BJ (cell line): ENCODE measurements at regions not wholly inside any gene's neighbourhood (a gene's known extent, or its start where the extent isn't known, plus 50 kb on each side); places are given as distances from the start of the nearest gene placed in this dataset.

ENCODE experiments used
- CTCF ChIA-PET: fragments of 350-600 bp; formaldehyde crosslinking; extraction: SDS; loops from one replicate; lab custom pipeline; 2021; ENCODE audit warnings: antibody characterized with exemption, inconsistent platforms; lab: Yijun Ruan, JAX
- POLR2A ChIA-PET: fragments of 300-600 bp; sonication (Branson Sonifier 250); formaldehyde crosslinking; extraction: SDS; loops from one replicate; lab custom pipeline; 2021; ENCODE audit warnings: antibody characterized with exemption; lab: Charles Lee
- DNase-seq: peaks from one replicate; pipeline ENCODE4 v3.0.0-alpha.2; 2011; ENCODE audit warnings: low read depth
- H3K27me3 ChIP-seq: 2 replicates; pipeline ENCODE4 v1.6.0; 2011; ENCODE audit warnings: low read length; ENCODE audit not compliant: control insufficient read depth, insufficient read depth
- H3K36me3 ChIP-seq: 2 replicates; pipeline ENCODE4 v1.5.1; 2011; ENCODE audit warnings: low read length; ENCODE audit not compliant: control insufficient read depth, insufficient read depth
- H3K4me3 ChIP-seq: 2 replicates; pipeline ENCODE4 v1.5.1; 2011; ENCODE audit warnings: low read depth, mild to moderate bottlenecking, control low read depth, low read length
- TF ChIP-seq, protein P1 (sequence below): IDR thresholded peaks from 2 replicates; pipeline ENCODE4 v1.5.1; 2011; ENCODE audit warnings: low read depth, mild to moderate bottlenecking, control low read depth, inconsistent platforms, low read length, moderate library complexity; ENCODE audit not compliant: insufficient read depth

DNA sequence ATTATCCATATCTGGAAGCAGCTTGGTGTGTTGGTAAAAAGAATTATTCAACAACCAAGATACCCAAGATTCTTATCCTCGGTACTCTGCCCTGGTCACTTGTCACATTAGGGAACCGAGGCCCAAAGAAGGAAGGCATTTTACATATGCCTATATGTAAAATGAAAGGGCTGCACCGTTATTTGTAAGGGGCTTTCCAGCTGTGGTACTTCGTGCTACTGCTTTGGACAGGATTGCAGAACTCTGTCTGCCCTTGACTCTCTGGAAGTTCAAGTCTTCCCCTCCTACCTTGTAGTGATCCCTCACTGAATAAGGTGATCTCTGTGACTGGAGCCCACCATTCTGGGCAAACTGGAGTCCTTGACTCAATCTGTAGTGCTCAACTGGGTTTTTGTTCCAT lies 198.9 kb upstream of the TOPAZ1 start:
- TF ChIP-seq, protein P1, sequence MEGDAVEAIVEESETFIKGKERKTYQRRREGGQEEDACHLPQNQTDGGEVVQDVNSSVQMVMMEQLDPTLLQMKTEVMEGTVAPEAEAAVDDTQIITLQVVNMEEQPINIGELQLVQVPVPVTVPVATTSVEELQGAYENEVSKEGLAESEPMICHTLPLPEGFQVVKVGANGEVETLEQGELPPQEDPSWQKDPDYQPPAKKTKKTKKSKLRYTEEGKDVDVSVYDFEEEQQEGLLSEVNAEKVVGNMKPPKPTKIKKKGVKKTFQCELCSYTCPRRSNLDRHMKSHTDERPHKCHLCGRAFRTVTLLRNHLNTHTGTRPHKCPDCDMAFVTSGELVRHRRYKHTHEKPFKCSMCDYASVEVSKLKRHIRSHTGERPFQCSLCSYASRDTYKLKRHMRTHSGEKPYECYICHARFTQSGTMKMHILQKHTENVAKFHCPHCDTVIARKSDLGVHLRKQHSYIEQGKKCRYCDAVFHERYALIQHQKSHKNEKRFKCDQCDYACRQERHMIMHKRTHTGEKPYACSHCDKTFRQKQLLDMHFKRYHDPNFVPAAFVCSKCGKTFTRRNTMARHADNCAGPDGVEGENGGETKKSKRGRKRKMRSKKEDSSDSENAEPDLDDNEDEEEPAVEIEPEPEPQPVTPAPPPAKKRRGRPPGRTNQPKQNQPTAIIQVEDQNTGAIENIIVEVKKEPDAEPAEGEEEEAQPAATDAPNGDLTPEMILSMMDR = no peak
- Histone ChIP-seq H3K27me3 (no peaks in the 10 kb centered on the region), H3K36me3 (no peaks in the 10 kb centered on the region; the same call in 1 of the 2 replicates), H3K4me3 (no peak overlapping the region)
- no peak for DNase-seq
- CTCF ChIA-PET = interaction anchor here (0.8 to 0.9 kb wide), 2 partner anchors 41 to 71 kb away, joined by 3 read pairs; no protein-coding TSS in a partner anchor
- POLR2A ChIA-PET = no interaction called here

DNA sequence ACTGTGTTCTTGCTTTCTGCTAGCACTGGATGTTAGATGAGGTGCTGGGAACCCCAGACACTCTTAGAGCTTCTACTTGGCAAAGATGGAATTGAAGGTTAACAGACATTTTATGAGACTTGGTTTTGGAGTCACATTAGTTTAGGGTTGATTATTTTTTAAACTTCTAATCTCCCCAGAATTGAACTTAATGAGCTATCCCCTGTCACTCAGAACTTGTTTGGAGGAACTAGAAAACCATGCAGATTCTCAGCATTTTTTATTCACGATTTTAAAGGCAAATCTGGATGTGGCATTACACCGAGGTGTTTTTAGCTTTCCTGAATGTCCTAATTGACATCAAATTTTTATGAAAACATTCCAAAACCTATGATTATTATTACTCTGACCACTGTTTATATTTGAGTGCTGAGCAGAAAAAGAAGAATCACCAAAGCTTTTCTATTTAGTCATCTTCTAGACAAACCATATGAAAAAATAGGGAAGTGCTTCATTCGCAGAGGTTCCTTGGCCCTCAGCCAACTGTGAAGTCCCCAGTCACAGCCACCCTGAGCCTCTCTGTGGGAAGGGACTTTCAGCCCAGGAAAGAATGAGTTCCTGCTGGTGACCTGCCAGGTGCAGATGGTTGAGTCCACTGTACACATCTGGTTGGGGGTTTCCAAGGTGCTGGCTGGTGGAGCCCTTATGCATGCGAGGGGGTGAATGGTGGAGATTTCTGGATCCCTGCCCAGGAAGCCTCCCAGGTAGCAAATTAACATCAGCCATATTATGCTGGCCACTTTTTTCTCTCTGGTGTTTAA lies 196.0 kb upstream of the TOPAZ1 start:
- TF ChIP-seq, protein P1 = no peak
- POLR2A ChIA-PET = no interaction called here
- CTCF ChIA-PET = interaction anchor here (0.9 to 1.8 kb wide), 3 partner anchors 9 to 190 kb away, joined by 3 to 6 read pairs (median 5); no protein-coding TSS in a partner anchor

DNA sequence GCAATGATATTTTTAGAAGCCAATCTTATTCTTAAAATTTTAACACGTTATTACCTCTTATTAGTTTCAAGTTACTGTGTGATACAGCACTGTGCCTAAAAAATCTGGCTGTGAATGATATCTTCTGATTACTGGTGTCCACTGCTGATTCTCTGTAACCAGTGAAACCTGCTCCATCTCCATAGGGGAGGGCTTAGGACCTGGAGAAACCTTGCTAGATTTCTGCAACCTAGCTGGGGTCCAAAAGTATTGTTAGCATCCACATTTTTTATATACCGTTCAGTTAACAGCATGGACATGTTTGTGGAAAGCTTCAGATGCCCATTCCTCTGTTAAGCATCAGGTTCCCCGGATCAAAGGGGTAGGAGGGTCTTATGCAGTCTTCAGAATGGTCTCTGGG lies 193.9 kb upstream of the TOPAZ1 start:
- no peak for DNase-seq
- Histone ChIP-seq H3K4me3 (no peak overlapping the region), H3K27me3 (no peaks in the 10 kb centered on the region), H3K36me3 (peaks cover 1% of the 10 kb centered on the region; the same call in 1 of the 2 replicates)
- POLR2A ChIA-PET = no interaction called here
- TF ChIP-seq, protein P1 = no peak
- CTCF ChIA-PET = no interaction called here

More for the DNA sequence above, 196.0 kb upstream of the TOPAZ1 start:
- no peak overlapping the region for H3K4me3 ChIP-seq
- H3K27me3 ChIP-seq = no peaks in the 10 kb centered on the region
- H3K36me3 ChIP-seq = peaks cover 1% of the 10 kb centered on the region; the same call in 1 of the 2 replicates
- no peak for DNase-seq

DNA sequence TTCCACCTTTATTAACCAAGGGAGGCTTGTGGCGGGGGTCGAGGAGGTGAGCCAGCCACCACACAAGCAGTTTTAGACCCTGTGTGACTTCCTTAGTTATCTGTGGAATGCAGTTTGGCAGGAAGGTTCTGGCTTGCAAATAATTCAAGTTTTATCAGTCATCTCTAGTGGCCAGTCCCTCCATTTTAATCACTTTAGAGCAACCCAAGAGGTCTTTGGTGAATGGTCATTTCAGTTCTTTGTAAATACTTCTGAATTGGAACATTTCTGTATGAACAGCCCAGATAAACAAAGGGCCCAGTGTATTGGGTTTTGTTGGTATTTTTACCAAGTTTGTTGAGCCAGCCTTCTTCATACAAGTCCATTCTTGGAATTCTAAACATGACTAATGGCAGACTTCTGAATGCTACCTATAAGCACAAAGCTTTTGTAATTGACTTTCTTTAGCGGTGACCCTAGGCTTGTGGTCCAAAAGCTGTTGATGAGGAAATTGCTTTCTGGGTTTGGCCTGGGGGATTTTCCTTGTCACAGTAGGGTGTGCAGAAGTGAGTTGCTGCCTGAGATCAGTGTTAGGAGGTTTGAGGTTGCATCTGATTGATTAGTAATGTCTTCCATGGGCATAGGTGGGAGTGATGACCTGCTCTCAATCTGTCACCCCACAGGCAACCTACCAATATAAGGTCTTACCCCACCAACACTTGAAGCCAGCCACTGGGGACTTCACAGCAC lies 193.3 kb upstream of the TOPAZ1 start:
- CTCF ChIA-PET = no interaction called here

More for the DNA sequence above, 193.3 kb upstream of the TOPAZ1 start:
- TF ChIP-seq, protein P1 = no peak
- H3K4me3 ChIP-seq = no peak overlapping the region
- H3K36me3 ChIP-seq = peaks cover 1% of the 10 kb centered on the region; the same call in 1 of the 2 replicates
- POLR2A ChIA-PET = no interaction called here
- DNase-seq = no peak
- H3K27me3 ChIP-seq = no peaks in the 10 kb centered on the region
